ENCODE measurements at regions not wholly inside any gene's neighbourhood (a gene's known extent, or its start where the extent isn't known, plus 50 kb on each side); places are given as distances from the start of the nearest gene placed in this dataset.
A peak's percentile ranks its signal among the peaks of the same experiment; 100 is the strongest.
"Not testable (repeated sequence)": the region's sequence is repeated elsewhere in the genome, so short reads cannot be mapped to it uniquely, and the experiment has no call there.

DNA sequence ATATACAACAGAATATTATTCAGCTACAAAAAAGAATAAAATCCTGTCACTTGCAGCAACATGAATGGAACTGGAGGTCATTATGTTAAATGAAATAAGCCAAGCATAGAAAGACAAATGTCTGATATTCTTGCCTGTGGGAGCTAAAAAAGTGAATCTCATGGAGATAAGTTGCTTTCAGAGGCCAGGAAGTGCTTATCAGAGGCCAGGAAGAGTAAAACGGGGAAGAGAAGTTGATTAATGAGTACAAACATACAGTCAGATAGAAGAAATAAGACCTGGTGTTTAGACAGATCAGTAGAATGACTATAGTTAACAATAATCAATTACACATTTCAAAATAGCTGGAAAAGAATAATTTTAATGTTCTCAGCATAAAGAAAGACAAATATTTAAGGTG is 54.4 kb upstream of the CPHXL start:
- no peak for DNase-seq

DNA sequence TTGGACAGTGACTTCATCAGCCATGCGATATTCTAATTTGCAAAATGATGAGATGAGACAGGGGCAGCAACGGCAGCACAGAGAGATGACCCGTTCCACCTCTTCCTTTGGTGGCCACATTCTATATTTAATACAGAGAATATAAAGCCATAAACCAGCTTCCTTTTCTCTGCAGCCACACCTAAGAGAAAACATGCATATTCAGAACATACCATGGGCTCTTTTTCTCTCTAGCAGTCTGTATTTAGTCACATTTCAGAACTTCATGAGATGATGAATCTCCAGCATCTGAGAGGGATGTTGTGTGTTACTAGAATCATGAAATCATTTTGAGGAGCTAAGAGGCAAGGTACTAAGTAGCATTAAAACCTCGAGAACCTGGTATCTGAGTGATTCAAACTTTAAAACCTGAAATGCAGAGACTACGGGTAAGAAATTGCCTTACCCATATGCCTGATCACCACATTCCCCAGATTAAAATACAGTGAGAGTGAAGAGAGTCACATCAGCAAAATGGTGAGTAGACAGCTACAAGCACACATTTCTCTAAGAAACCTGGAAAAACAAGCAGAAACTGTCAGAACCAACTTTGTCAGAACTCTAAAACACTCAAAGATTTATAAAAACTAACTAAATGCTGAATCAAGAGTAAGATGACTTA is 55.5 kb upstream of the CPHXL start:
- no peak for DNase-seq

DNA sequence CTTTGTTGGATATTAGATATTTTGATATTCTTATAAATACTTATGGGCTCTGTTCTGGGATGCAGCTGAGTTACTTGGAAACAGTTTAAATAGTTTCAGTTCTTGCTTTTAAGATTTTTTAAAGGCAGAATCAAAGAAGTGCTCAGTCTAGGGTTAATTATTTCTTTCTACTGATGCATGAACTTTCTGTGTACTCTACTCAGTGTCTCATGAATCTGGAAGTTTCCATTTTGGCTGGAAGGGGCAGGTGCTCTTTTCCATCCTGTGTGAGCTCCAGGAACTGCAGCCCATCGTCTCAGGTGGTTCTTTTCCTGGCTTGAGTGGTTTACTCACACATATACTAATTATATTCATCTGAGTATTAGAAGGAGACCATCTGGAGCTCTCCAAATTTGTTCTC is 61.1 kb upstream of the CPHXL start:
- no peak for DNase-seq

DNA sequence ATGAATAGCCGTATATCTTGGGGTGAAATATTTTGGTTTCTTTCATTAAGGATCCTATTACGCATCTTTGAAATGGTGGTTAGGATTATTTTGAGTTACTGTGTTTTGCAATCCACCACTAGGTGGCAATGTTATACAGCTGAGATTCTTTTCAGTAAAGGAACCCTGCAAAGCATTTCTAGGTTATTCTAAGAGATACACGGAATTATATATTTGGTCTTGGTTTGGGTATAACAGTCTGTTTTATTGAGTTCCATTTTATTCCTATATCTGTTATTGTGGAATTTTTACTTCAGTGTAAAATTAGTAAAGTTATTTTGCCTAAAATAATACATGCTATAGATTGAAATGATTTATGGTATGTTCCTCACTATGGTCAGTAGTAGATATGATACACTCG is 62.9 kb upstream of the CPHXL start:
- DNase-seq = peak; percentile 75

DNA sequence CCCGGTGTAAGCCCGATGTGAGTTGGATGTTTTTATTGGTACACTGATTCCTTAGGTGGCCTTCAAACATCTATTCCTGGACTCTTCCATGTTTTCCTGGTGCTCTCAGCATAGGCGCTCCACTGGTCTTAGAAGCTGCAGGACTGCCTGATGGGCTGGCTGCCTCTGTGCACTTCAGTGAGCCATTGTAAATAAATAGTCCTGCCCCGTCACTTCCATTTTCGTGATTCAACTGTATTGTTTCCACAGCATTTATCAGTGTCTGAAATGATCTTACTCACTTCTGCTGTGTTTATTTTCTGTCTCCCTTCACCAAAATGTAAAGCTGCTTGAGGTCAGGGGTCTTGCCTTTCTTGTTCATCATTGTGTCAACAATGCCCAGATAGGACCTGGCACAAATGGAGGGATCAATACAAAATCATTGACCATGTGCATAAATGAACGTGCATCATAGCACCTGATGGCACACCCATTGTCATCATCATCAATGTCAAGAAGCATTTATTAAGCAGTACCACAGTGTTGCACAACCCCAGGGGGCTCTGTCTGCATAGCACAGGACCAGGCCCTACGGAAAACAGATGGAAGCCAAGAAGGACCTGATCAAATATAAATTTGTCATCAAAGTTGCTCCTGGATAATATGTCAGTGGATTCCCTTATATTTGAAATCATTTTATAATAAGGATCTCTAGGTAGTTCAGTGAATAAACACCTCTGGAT is 66.6 kb upstream of the CPHXL start:
- DNase-seq = no peak

DNA sequence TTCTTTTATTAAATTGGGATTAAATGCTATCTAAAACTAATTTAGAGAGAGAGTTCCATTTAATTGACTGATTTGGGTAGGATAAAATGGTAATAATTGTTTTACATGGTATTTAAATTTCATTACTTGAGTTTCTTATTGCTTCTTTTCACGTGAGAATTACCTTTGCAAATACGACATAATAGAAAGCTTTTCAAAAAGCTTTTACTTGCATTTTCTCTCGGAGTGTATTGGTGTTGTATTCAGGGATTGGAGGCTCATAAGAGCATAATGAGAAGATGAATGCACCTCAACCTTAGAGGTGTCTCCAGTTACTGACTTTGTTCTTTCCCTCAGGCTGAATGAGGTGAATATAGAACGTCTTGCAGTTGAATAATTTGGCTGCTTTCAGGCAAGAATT is 67.4 kb upstream of the CPHXL start:
- no peak for DNase-seq

DNA sequence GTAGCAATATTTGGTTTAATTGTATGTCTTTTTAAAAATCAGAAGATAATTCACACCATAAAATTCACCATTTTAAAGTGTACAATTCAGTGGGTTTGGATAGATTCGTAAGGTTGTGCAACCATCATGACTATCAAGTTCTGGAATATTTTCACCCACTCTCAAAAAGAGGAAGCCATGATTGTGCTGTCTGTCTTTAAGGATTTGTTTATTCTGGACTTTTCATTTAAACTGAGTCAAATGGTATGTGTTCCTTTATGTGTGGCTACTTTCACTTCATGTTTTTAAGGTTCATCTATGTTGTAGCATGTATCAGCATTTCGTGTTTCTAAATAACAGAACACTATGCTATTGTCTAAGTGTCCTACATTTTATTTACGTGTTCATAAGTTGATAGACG is 68.1 kb upstream of the CPHXL start:
- no peak for DNase-seq

DNA sequence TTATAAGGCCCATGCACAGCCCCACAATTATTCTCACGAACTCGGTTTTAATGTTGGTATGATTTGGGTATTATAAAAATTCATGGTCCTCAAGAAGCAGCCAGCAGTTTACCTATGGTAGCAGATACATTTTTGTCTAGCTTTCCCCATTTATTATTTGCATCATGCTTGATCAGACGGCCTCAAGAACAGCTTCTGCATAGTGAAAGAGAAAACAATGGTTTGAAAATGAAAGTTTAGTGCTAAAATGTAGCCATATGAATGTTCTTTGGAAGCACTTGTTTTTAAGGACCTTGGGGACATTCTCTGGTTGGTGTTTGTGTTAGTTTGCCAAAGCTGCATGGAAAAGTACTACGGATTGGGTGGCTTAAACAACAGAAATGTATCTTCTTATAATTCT is 72.4 kb upstream of the CPHXL start:
- no peak for DNase-seq

DNA sequence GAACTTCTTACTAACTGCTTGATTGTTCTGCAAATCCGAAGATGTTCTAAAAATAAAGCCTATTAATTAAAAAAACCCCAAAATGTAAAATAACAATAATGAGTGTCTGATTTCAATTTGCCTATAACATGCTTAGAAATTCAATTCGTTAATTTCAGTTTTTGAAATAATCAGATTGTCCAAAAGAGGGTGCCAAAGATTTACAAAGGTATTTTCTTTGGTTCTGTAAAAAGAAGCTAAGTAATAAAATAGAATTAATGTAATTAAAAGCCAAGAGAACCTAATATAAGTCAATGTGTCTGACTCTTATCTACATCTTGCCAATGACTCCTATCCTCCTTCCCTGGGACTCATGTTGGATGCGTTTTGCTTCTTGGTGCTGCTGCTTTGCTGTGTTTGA is 75.0 kb upstream of the CPHXL start:
- DNase-seq = no peak

DNA sequence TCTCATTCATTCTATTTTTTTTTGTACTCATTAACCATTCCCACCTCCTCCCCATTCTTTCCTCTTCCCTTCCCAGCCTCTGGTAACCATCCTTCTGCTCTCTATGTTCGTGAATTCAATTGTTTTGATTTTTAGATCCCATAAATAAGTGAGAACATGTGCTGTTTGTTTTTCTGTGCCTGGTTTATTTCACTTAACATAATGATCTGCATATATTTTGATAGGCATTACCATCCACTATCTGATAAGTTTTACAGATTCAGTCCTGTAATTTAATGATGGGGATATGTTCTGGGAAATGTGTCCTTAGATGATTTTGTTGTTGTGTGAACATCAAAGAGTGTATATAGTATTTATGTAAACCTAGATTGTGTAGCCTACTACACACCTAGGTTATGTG is 77.5 kb upstream of the CPHXL start:
- DNase-seq = no peak

DNA sequence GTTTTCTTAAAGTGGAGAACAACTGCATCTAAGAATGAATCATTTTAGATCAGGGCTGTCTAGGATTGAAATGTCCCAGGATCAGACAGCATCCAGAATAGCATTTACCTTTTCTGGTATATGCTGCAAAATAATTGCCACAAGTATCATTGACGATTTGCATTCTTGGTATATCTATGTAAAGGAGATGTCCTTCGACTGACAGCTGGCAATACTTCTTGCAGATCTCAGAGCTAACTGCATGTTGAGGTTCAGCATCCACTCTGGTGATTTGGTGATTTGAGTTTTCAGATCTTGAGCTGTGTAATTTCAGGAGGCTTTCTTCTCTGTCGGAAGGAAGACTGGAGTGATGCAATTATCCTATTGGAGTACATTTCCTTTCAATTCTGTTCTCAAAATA is 78.1 kb upstream of the CPHXL start:
- DNase-seq = no peak

DNA sequence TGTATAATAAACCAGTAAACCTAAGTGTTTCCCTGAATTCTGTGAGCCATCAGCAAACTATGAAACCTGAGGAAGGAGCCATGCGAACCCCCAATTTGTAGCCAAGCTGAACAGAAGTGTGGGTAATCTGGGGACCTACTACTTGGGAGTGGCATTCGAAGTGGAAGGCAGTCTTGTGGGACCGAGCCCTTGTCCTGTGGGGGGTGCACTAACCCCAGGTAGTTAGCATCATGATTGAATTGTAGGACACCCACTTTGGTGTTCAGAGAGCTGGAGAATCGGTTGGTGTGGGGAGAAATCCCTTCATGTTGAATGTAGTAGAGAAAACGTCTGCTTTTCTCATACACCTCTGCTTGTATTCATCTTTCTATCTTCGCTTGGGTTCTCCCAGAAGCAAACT is 79.7 kb upstream of the CPHXL start:
- no peak for DNase-seq

DNA sequence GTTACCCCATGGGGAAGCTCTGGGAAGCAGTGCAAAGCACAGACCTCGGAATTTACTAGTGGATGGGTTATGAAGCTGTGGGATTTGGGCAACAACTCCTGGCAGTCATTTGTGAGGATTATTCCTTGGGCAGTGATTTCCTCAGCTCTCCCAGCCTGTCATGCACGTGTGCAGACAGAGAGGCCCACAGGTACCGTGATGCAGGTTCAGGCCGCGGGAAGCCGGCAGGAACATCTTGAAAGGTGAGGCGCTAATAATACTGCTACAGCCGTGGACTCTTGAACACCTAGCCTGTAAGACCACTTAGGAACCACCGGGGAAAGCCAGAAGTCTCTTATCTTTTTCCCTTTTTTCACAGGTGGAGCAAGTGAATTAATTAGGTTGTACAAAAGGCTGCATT is 80.2 kb upstream of the CPHXL start:
- DNase-seq = no peak

DNA sequence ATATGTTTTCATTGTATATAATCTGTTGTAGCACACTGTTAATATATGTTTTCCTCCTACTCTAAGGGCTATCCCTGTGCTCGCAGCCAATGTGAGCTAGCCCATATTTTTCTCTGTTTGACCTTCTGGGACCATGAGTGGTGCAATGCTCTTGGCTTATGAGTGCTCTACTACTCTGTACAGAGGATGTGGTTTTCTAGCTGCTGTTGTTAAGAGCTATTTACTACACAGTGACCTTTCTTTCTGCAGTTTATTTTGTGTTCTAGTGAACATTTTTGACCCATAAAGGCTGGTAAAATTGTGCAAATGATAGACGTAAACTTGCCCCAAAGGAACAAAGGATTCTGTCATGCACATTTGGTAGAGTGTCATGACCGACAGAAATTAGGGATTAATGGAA is 84.1 kb upstream of the CPHXL start:
- no peak for DNase-seq

DNA sequence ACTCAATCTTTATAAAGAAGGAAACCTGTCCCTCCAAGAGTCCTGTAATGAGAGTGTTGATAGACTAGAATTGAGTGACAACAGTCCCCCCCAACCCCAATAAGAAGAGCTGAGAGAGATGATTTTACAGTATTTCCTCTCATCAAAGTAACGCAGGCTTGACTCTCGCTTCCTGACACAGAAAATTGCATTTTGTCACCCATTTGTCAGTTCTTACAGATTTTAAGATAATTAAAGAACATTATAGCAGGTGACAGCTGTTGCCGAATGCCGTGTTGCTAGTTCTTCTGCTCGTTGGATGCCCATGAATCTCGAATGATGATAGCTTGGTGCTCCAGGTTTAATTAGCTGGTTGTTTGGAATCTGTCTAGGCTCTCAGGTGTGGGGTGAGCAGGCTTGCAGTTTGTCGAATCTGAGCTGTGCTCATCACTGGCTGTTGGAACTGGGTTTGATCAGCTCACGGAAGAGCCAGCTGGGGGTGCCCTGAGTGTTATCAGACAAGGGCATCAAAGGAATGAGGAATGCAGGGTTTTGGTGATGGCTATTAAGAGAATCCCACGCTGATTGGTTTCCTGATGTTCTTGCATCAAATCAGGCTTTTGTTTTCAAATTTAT is 84.8 kb upstream of the CPHXL start:
- no peak for DNase-seq

DNA sequence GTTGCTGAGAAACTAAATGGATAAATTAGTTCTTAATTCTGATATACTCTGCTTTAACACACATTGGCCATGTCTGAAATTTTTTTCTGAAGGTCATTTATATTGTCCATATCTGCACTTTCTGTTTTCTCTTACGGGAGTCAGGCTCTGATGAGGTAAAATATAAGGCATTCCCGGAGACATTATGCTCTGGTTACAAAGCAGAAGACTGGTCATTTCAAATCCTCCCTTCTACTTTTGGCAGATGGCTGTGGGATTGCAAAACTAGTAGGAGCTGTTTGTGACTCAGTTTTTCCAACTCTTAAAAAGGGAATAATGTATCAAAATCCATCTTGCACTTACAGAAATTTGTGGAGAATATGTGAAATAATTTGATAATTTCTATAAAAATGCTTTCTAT is 92.2 kb upstream of the CPHXL start:
- no peak for DNase-seq

DNA sequence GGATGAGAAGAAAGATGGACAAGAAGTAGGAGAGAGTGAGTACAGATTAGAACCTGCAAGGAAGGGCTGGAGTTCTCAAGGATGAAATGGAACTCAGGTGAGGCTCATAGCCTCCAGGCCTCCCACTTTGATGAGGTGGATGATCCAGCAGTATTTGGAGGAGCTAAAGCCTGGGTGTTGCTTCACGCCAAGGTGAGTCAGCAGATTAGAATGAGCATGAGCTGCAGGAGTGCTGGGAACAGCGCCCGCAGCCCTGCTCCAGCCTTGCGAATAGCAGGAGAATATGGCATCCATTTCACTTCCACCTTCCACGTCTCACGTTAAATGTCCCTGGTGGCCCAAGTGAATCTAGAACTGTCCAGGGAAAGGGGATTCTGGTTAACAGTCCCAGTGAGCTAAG is 94.4 kb upstream of the CPHXL start:
- no peak for DNase-seq

DNA sequence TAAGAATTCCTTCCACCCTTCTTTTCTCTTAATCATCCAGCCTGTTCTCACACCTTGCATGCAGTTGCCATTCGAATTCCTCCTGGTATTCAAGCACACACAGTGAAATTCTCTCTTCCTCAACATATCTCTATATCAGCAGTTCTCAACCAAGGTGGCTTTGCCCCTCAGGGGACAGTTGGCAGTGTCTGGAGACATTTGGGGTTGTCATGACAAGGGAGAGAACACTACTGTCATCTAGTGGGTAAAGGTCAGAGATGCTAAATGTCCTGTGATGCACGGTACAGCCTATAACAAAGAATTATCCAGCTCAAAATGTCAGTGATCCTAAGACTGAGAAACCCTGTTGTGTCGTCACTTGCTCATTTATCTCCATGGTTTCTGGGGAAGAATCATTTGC is 94.8 kb upstream of the CPHXL start:
- no peak for DNase-seq

DNA sequence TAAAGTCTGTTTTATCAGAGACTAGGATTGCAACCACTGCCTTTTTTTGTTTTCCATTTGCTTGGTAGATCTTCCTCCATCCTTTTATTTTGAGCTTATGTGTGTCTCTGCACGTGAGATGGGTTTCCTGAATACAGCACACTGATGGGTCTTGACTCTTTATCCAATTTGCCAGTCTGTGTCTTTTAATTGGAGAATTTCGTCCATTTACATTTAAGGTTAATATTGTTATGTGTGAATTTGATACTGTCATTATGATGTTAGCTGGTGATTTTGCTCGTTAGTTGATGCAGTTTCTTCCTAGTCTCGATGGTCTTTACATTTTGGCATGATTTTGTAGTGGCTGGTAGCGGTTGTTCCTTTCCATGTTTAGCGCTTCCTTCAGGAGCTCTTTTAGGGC is 99.5 kb upstream of the CPHXL start:
- DNase-seq = not testable (repeated sequence)

DNA sequence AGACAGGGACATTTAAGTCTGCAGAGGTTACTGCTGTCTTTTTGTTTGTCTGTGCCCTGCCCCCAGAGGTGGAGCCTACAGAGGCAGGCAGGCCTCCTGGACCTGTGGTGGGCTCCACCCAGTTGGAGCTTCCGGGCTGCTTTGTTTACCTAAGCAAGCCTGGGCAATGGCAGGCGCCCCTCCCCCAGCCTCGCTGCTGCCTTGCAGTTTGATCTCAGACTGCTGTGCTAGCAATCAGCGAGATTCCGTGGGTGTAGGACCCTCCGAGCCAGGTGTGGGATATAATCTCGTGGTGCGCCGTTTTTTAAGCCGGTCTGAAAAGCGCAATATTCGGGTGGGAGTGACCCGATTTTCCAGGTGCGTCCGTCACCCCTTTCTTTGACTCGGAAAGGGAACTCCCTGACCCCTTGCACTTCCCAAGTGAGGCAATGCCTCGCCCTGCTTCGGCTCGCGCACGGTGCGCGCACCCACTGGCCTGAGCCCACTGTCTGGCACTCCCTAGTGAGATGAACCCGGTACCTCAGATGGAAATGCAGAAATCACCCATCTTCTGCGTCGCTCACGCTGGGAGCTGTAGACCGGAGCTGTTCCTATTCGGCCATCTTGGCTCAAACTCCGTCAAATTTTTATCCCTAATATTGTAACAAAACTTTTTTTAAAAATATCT is 101.2 kb upstream of the CPHXL start:
- not testable (repeated sequence) for DNase-seq

DNA sequence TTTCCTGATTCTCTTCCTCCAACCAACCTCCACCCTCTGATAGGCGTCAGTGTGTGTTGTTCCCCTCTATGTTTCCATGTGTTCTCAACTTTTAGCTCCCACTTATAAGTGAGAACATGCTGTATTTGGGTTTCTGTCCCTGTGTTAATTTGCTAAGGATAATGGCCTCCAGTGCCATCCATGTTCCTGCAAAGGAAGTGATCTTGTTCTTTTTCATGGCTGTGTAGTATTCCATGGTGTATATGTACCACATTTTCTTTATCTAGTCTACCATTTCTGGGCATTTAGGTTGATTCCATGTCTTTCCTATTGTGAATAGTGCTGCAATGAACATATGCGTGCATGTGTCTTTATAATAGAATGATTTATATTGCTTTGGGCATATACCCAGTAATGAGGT is 107.1 kb upstream of the CPHXL start:
- not testable (repeated sequence) for DNase-seq

DNA sequence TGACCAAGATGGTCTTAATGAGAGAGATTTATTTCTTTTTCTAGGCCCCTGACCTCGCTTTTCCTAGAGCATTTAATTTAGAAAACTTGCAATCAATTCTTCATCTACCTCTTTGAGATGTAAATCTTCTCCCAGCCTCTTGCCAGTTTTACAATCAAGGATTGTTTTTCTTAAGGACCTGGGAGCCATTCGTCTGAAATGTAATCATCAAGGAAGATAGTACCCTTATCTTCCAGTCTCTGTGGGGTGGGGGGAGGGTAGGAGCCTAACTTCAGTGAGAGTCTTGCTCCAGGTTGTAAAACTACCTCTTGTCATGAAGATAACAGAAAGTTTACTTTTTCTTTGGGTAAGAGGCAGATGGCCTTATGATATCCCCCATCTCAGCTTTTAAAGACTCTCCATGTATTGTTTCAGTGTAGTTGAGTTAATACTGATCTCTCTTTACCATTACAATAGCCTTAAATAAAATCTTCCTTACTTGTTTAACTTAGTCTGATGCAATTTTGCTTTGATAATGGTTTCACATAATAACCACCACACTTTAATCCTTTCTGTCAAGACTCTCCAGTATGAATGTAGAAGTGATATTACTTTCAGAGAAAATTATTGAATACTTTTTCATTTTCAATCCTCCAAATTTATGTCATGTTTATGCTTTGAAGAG is 110.2 kb upstream of the CPHXL start:
- DNase-seq = no peak

DNA sequence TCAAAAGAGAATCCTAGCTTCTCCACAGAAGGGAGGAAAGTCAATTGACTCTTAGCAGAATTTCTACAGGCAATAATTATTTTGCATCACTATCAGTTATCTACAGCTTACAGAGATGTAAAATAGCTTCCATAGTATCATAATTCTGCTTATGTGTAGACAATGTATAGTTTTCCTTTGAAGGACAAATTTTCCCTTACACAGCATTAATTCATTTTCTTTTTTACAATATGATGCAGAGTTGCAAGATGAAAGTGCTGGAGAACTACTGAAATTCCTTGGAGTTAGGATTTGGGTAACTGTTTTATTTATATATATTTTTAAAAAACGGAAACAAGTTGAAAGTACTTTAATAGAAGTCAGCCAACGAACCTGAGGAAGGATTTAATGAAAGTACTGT is 111.0 kb upstream of the CPHXL start:
- no peak for DNase-seq

Measured in dermis blood vessel endothelial cell (primary cell).